ENCODE measurements at regions not wholly inside any gene's neighbourhood (a gene's known extent, or its start where the extent isn't known, plus 50 kb on each side); places are given as distances from the start of the nearest gene placed in this dataset.

DNA sequence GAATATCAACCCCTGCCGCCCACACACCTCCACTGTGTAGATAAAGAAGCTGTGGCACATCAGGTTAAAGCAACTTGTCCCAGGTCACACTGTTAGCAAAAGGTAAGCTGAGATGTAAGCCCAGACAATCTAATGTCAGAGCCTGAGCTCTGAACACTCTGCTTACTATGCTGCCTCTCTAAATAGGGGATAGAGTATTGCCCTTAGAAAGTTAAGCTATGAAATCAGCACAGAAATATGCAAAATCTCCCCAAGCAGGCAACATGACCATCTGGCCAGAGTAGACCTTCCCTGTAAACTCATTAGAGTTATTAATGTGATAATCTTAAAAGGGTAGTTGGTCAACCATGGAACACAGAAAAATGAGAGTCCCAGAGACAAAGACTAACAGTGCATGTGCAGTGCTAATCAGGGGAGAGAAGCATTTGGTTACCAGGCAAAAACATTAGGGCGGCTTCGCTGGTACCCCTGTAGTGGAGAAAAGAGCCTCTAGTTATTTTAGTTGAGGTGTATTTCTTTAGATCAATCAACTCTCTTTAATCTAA, 171.0 kb downstream of the BTG1 start:
- no peak for DNase-seq

DNA sequence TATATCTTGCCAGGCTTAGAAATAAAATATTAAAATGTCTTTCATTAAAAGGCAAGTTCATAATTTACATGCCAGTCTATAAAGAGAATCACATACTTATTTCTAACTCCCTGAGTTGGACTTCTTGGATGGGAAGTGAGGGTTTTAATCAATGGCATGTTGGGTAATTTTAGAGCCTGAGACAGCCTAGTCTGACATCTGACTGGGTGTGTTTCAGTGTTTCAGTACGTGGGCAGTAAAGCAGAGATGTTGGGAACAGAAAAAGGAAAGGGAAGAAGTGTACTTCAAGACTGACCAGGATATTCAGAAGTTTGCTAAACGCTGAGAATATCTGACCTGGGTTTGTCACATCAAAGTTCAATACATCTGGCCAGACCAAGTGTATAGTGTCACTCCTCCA, 171.8 kb downstream of the BTG1 start:
- no peak for DNase-seq

DNA sequence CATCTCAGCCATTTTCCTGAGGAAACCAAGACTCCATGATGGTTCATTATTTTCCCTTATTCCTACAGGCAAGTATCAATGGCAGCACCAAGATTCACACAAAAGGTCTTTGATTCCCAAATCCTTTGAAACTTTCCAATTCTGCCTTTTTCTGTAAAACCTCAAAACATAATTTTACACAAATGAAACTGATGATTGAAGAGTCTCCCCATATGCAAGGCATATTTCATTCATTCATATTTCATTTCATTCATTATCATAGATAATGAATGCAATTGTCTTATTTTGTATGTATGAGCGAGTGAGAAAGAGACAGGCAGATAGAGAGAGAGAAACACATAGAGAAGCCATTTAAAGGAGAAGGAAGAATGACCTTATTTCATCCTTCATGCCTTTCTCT, 172.8 kb downstream of the BTG1 start:
- no peak for DNase-seq

GRCh38 chr12:91968777-91969171, 176.9 kb downstream of the BTG1 start:
- no peak for DNase-seq

GRCh38 chr12:91968076-91968776, 177.4 kb downstream of the BTG1 start:
- DNase-seq, result no peak

DNA sequence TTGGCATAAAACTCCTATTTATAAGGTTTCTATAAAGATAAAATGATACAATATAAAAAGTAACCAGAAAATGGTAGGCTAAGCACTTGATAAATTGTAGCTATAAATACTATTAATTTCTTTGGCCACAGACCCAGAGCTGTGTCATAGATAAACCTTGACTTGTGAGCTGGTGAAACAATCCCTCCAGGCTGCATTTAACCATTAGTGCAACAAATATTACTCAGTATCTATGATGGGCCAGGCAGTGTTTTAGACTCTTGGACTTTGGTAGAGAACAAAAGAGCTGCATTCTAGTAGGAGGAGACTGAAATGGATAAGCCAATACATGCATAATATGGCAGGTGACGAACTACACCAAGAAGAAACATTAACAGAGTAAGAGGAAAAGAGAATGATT, 178.1 kb downstream of the BTG1 start:
- DNase-seq, result no peak

GRCh38 chr12:91965781-91966180, 179.9 kb downstream of the BTG1 start:
- no peak for DNase-seq

DNA sequence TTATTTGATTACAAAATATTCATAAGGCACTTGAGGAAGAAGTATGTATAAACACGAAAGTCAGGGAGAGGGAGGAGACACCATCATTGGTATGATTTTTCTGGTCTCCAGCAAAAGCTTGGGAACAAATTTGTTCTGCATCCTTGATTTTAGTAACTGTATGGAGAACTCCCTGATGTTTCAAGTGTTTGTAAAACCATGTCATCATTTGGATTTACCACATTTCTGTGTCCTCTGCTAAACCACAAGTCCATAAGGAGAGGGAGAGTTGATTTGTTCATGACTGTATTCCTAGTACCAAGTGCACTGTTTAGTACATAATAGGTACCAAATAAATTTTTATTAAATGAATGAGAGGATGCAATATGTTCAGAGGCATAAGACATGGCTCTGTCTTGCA, 181.1 kb downstream of the BTG1 start:
- no peak for DNase-seq

DNA sequence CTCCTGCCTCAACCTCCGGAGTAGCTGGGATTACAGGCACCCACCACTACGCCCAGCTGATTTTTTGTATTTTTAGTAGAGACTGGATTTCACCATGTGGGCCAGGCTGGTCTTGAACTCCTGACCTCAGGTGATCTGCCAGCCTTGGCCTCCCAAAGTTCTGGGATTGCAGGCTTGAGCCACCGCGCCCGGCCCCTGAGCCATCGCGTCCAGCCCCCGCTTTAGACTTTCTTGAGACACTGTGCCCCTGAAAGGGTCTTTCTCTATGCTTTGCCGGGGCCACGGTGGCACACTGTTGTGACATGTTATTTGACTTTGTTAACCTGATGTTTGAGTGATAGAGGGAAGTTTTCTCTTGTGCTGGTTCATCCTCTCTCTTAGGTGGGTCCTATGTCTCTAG, 186.4 kb downstream of the BTG1 start:
- DNase-seq, result no peak

DNA sequence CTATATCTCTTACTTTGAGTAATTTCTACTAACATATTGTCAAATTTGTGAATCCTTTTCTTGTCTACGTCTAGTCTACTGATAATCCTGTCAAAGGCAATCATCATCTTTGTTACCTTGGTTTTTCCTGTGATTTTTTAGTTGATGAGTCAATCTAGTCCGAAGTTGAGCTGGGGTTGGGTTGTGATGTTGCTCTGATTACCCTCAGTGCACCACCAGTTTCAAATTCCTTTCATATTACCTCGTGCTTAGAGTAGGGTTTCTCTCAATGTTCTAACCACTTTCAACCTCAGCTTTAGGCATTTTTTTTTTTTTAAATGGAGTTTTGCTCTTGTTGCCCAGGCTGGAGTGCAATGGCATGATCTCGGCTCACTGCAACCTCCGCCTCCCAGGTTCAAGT, 186.8 kb downstream of the BTG1 start:
- DNase-seq, result no peak

DNA sequence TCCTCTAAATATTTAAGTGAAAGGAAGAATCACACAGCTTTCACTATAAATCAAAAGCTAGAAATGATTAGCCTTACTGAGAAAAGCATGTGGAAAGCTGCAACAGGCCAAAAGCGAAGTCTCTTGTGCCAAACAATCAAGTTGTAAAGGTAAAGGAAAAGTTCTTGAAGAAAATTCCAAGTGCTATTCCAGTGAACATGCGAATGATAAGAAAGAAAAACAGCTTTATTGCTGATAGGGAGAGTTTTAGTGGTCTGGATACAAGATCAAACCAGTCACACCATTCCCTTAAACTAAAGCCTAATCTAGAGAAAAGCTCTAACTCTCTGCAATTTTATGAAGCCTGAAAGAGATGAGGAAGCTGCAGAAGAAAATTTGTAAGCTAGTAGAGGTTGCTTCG, 190.9 kb downstream of the BTG1 start:
- DNase-seq, result no peak

GRCh38 chr12:91954326-91954725, 191.3 kb downstream of the BTG1 start:
- DNase-seq, result no peak

GRCh38 chr12:91952916-91953315, 192.7 kb downstream of the BTG1 start:
- no peak for DNase-seq

DNA sequence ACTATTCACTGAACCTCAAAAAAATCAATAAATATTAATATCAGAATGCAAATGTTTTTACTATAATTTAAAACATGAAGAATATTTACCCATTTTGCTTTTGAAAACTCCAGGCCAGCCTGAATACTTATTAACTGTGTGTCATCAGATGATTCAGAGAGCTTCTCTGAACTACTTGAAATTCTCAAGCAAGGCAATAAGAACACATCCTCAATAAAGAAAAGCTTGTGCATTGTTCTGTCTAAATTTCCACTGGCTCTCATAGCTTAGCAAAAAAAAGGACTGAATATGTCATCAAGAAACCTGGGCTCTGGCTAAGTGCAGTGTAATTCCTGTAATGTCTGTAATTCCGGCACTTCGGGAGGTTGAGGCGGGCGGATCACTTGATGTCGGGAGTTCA, 194.1 kb downstream of the BTG1 start:
- DNase-seq, result no peak

DNA sequence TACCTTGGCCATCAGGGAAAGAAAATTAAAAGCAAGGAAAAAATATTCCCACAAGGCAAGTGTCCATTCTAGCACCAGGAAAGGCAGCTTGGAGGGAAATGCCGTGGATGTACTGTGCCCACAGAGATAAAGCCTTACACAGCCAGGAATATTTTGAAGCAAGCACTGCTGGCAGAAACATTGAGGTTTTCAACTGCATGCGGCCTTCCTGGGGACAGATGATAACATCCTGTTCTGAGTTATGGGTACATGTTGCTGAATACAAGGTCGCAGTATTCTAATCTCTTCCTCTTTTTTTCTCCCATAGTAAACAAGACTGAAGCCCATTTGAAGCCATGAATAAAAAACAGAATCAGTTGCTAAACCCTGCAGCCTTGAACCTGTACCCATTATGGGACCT, 197.1 kb downstream of the BTG1 start:
- no peak for DNase-seq

- DNase-seq, result no peak
Observed at GRCh38 chr12:91947459-91947858, 198.2 kb downstream of the BTG1 start.

DNA sequence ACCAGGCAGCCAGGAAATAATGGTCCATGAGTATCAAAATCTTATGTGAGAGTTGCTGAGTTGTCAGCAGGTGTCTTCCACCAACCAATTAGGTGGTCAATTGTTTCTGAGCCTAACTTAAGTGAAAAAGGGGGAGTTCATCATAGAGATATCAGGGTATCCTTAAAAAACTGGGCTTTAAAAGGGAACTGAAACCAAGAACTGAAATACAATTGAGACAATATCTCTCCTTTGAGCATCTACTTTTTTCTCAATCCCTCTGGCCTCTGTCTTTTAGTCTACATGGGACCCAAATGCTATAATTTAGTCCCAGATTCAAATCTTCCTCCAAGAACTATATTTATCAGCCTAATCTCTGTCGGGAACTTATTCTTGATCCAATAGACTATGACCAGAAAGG, 201.0 kb downstream of the BTG1 start:
- no peak for DNase-seq

DNA sequence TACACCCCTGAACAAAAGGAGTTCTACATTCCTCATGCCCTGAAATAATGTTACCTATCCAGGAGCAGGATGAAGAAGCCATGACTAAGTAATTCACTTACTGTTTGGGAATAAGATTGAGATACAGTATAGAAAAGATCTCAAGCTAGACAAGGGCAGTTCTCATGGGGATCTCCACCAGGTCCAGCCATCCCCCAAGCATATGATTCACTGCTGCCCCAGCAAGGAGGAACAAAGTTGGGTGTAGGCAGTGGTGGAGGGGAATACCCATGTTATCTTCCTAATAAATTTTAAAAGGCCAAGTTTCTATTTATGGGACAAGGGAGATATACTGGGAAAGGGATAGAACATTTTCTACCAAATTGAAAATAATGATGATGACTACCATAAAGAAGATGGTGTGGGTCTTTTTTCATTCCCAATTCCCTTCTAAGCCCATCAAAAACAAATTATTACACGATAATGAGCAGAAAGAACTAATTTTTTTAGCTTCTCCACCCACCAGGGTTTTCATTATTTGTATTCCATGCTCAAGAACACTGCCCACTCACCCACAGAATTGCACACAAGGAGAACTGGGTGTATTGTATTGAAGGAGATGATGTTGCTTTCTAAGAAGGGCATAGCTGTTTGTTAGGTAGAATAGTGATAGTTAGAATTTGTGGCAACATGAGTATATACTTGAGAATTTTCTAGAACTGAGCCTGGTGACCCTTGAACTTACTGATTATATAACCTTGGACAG, 204.6 kb downstream of the BTG1 start:
- no peak for DNase-seq

- DNase-seq, result no peak
Observed at GRCh38 chr12:91940322-91940721, 205.3 kb downstream of the BTG1 start.

- no peak for DNase-seq
Observed at GRCh38 chr12:91937706-91938105, 207.9 kb downstream of the BTG1 start.

DNA sequence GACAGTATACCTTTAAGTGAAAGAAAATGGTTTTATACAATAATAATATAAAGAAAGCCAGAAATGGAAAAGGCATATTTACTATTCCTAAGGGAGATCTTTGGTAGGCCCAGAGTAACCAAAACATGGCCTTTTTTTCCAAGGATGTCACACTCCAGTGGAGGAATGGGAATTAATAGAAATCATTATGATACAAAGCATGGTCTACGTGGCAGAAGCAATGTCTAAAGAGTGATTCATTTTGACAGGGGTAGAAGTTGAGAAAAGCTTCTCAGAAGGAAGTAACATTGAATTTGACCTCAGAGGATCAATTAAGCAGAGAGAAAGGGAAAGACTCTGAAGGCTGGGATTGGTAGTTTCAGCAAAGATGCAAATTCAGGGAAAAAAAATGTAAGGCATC, 208.6 kb downstream of the BTG1 start:
- DNase-seq, result no peak

DNA sequence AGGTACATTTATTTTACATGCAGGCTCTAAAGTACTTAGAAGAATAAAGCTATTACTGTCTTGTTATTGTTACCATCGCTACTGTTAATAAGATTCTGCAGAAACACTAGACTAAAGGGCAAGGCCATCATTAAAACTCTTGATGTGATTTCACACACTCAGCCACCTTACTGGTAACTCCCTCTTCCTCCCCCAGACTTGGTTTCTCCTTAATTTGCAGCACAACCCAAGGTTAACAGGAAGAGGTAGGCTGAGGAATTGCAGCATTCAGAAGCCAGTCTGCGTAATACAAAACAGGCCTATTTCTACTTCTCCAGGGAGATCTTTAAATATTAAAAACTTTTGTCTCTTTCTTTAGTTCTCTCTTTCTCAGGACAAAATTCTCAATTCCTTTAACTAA, 210.3 kb downstream of the BTG1 start:
- DNase-seq, result peak in 2 of 56 donors; percentile 1 to 4

DNA sequence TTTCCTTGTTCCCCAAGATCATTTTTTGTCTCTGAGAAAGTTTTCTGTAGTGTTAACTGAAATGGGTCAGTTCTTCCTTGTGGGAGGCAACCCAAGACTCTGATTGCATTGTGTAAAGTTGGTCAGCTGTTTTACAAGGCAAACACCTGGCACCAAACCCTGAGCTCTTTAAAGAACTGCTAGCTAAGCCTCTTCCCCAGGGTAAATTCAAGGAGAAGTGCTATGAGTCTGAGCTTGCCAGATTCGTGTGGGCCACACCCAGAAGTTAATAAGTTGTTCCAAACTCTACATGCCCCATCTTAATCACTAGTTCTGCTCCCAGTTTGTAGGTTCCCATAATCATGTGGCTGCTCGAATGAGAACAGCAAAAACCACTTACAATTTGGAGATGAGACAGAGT, 214.5 kb downstream of the BTG1 start:
- DNase-seq, result no peak

Measured in nucleus accumbens (tissue), 56 donors.